ENCODE measurements at regions not wholly inside any gene's neighbourhood (a gene's known extent, or its start where the extent isn't known, plus 50 kb on each side); places are given as distances from the start of the nearest gene placed in this dataset.

DNA sequence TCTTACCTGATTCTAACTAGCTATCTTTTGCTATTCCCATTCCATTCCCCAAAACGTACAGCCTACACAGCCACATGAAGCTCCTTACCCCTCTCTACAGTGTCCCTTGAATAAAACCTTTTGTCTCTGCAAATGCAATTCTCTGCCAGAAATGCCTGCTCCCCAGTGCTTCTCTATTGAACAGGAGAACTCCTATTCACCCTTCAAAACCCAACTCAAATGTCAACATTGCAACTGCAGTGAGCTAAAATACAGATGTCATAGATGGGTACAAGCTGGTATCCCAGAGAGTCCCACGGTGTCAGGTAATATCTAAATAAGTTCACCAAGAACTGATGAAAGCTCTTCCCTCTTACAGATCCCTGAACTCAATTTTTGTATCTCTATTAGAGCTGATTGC, 421.7 kb downstream of the INSC start:
- TF ChIP-seq GATA2 (IDR thresholded peaks at IDR 0.05; ENCODE audit: low read depth, low read length) (no peak), GATA3 (IDR thresholded peaks at IDR 0.05; ENCODE audit: low read depth, low read length) (no peak)

Measured in SH-SY5Y (cell line).